Gastroesophageal sphincter (tissue), 3 donors: ENCODE measurements at regions not wholly inside any gene's neighbourhood (a gene's known extent, or its start where the extent isn't known, plus 50 kb on each side); places are given as distances from the start of the nearest gene placed in this dataset.

Experiments
- CTCF ChIP-seq, 4 experiments: fragments of 200-600 bp in 2 of 4; fragments of 450-650 bp in 2 of 4; sonication (generic) in 1 of 4; IDR thresholded peaks; one replicate each; pipeline ENCODE4 v1.5.1; 2017 to 2019; ENCODE audit warnings: antibody characterized with exemption in 4 of 4, mild to moderate bottlenecking in 2 of 4, moderate library complexity in 2 of 4
- EP300 ChIP-seq: sonication (generic); formaldehyde crosslinking; IDR thresholded peaks from one replicate; pipeline ENCODE4 v1.6.1; 2017; ENCODE audit warnings: antibody characterized with exemption, mild to moderate bottlenecking
- POLR2A ChIP-seq, 2 donors: fragments of 450-650 bp; IDR thresholded peaks; one replicate each; pipeline ENCODE4 v1.6.1; 2017; ENCODE audit warnings: antibody characterized with exemption in 2 of 2, mild to moderate bottlenecking in 2 of 2, moderate library complexity in 1 of 2
- POLR2AphosphoS5 ChIP-seq: sonication (generic); formaldehyde crosslinking; IDR thresholded peaks from one replicate; pipeline ENCODE4 v1.6.1; 2017; ENCODE audit warnings: antibody characterized with exemption

GRCh38 chr13:40159736-40160135, 504.3 kb downstream of the COG6 start:
- TF ChIP-seq POLR2AphosphoS5 = no peak
- no peak for TF ChIP-seq CTCF (IDR thresholded peaks at IDR 0.05)
- TF ChIP-seq POLR2A (IDR thresholded peaks at IDR 0.05) = no peak
- no peak for TF ChIP-seq EP300
